HEK293T (cell line): ENCODE measurements at regions not wholly inside any gene's neighbourhood (a gene's known extent, or its start where the extent isn't known, plus 50 kb on each side); places are given as distances from the start of the nearest gene placed in this dataset.

Experiments used
- BHLHE40 ChIP-seq: fragments of 450-650 bp; IDR thresholded peaks from 2 replicates; pipeline ENCODE4 v1.6.1; 2016; ENCODE audit warnings: mild to moderate bottlenecking, moderate library complexity, borderline replicate concordance
- ELF4 ChIP-seq: fragments of 450-650 bp; IDR thresholded peaks from 2 replicates; pipeline ENCODE4 v1.6.1; 2017; ENCODE audit warnings: antibody characterized with exemption
- LEF1 ChIP-seq: fragments of 450-650 bp; IDR thresholded peaks from 2 replicates; pipeline ENCODE4 v1.6.1; 2017; ENCODE audit warnings: mild to moderate bottlenecking, borderline replicate concordance

- TF ChIP-seq BHLHE40 (no peak), ELF4 (no peak), LEF1 (no peak)
Measured at GRCh38 chr10:9296190-9296589, 1241.7 kb downstream of the GATA3 start.
